Naive B cell (primary cell): ENCODE measurements at regions not wholly inside any gene's neighbourhood (a gene's known extent, or its start where the extent isn't known, plus 50 kb on each side); places are given as distances from the start of the nearest gene placed in this dataset.
"Not testable (repeated sequence)": the region's sequence is repeated elsewhere in the genome, so short reads cannot be mapped to it uniquely, and the experiment has no call there.

Experiments
- ATAC-seq, 2 donors: fragments of 150-1000 bp; cut with Tn5 transposase; 2 replicates each; pipeline ENCODE4 v1.10.0; 2021; ENCODE audit warnings: low read depth in 2 of 2, mild to moderate bottlenecking in 2 of 2, moderate library complexity in 2 of 2
- DNase-seq: peaks from one replicate; pipeline ENCODE4 v3.0.0; 2022
- H3K27ac Mint-ChIP-seq, 6 donors: one replicate each; pipeline ENCODE4 v1.8.0; 2020 to 2022; ENCODE audit warnings: mild to moderate bottlenecking in 6 of 6, mixed read lengths in 6 of 6, moderate library complexity in 5 of 6, inconsistent platforms in 2 of 6
- H3K27me3 Mint-ChIP-seq, 3 donors: one replicate each; pipeline ENCODE4 v1.8.0; 2021 to 2022; ENCODE audit warnings: mixed read lengths in 3 of 3, mild to moderate bottlenecking in 1 of 3
- H3K36me3 Mint-ChIP-seq, 2 donors: one replicate each; pipeline ENCODE4 v1.8.0; 2020 to 2022; ENCODE audit warnings: mixed read lengths in 2 of 2, inconsistent platforms in 1 of 2, mild to moderate bottlenecking in 1 of 2
- H3K4me1 Mint-ChIP-seq, 3 donors: one replicate each; pipeline ENCODE4 v1.8.0; 2020 to 2022; ENCODE audit warnings: mixed read lengths in 3 of 3, inconsistent platforms in 1 of 3, mild to moderate bottlenecking in 1 of 3, moderate library complexity in 1 of 3
- H3K4me3 Mint-ChIP-seq, 8 donors: one replicate each; pipeline ENCODE4 v1.8.0; 2020 to 2022; ENCODE audit warnings: mild to moderate bottlenecking in 8 of 8, mixed read lengths in 8 of 8, moderate library complexity in 8 of 8, inconsistent platforms in 2 of 8
- H3K9me3 Mint-ChIP-seq, 7 donors: one replicate each; pipeline ENCODE4 v1.8.0; 2020 to 2022; ENCODE audit warnings: mixed read lengths in 7 of 7, mild to moderate bottlenecking in 5 of 7, inconsistent platforms in 2 of 7, moderate library complexity in 1 of 7

DNA sequence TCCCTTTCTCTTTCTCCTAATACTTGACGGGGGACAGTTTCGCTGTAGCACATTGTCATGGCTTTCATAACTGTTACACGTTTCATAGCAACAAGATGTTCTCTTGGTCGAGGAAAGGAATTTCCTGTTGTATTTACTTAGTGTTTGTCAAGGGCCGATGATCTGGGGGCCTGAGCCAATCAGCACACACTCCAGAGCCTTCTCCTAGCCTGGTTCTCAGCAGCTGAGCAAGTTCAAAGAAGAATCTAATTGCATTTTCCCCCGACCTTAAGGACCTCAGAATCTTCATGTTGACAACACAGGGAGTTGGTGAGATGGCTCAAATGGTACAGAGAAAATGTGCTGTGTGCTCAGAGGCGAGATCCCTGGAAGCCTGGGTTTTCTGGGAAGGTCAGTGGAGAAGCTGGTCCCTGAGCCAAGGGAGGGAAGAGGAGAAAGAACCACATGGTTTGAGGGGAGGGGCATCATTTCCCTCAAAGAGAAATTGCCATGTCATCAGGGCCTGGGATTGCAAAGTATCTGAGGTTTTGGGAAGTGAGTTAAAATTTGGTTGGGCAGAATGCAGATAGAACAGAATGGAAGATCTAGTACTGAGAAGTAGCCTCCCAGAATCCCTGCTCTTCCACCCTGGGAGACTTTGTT lies 76.9 kb upstream of the AGAP1 start:
- no peak for ATAC-seq
- no peak overlapping the region for H3K27ac Mint-ChIP-seq
- H3K4me3 Mint-ChIP-seq = peak overlapping the region in 1 of 8 donors; percentile 51
- peaks cover 0 to 5% (median 2%) of the 10 kb centered on the region in 7 donors for H3K9me3 Mint-ChIP-seq
- no peak for DNase-seq
- peaks cover 6 to 17% (median 13%) of the 10 kb centered on the region in 3 donors for H3K27me3 Mint-ChIP-seq
- no peaks in the 10 kb centered on the region for H3K4me1 Mint-ChIP-seq
- no peaks in the 10 kb centered on the region for H3K36me3 Mint-ChIP-seq

DNA sequence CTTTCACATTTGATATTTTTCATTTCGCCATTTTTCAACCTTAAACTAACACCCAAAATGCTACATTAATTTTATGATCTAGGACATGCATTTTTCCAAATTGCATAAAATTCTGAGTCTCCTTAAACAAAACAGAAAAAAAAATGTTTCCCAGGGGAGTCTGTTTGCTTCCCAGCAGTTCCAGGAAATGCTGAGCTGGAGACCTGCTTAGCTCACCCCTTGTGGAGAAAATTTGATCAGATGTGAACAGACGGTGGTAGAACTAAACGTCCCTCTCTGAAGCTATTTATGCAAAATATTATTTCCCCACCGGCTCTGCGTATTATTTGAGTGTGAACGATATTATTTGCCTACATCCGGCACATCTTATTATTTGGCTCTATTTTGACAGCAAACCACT lies 74.9 kb upstream of the AGAP1 start:
- no peaks in the 10 kb centered on the region for H3K4me1 Mint-ChIP-seq
- H3K9me3 Mint-ChIP-seq = peaks cover 0 to 9% (median 4%) of the 10 kb centered on the region in 7 donors

DNA sequence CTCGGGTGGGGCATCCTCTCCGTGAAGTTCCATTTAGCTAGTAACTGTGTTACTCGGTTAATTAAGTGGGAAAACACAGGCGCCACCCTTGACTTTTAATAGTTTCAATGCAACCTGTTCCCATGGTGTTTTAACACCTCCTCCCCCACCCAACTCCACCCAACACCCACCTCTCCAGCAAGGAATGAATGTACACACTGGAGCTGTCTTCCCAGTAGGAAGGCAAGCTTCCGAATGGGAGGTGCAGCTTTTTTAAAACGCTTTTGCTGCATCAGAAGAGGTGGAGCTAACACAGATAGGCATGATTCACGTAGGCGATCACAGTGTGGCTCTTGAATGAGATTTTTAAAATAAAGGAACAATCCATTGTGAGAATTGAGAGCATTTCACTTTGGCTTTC lies 73.8 kb upstream of the AGAP1 start:
- no peak overlapping the region for H3K4me3 Mint-ChIP-seq
- no peak for ATAC-seq
- no peaks in the 10 kb centered on the region for H3K4me1 Mint-ChIP-seq
- peaks cover 3 to 15% (median 8%) of the 10 kb centered on the region in 7 donors for H3K9me3 Mint-ChIP-seq
- H3K27ac Mint-ChIP-seq = no peak overlapping the region
- no peaks in the 10 kb centered on the region for H3K36me3 Mint-ChIP-seq
- DNase-seq = no peak
- H3K27me3 Mint-ChIP-seq = peaks cover 6 to 13% (median 12%) of the 10 kb centered on the region in 3 donors

More for the DNA sequence above, 74.9 kb upstream of the AGAP1 start:
- Mint-ChIP-seq H3K27ac (no peak overlapping the region), H3K27me3 (peaks cover 6 to 17% (median 13%) of the 10 kb centered on the region in 3 donors), H3K4me3 (no peak overlapping the region), H3K36me3 (no peaks in the 10 kb centered on the region)
- DNase-seq (no peak), ATAC-seq (no peak)

DNA sequence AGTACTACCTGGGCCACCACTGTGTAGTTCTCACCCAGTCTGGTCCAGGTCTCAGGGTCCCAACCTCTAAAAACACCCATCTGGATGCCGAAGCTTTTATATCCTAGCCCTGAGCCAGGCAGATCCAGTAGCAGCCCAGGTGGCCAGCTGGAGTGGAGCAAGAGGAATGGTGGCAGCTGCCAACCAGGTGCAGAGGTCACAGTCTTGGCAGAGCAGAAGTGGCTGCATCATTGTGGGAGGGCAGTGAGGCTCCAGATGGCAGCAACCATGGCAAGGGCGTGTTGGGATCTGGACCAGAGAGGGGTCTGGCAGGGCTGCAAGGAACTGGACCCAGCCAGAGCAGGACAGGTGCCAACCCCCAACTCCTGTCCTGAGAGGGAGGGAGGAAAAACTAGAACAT lies 72.2 kb upstream of the AGAP1 start:
- ATAC-seq = no peak
- peaks cover 3 to 26% (median 11%) of the 10 kb centered on the region in 7 donors for H3K9me3 Mint-ChIP-seq
- DNase-seq = no peak
- H3K27me3 Mint-ChIP-seq = peaks cover 4 to 16% (median 7%) of the 10 kb centered on the region in 3 donors
- no peak overlapping the region for H3K27ac Mint-ChIP-seq
- H3K4me1 Mint-ChIP-seq = no peaks in the 10 kb centered on the region
- H3K36me3 Mint-ChIP-seq = no peaks in the 10 kb centered on the region
- no peak overlapping the region for H3K4me3 Mint-ChIP-seq

DNA sequence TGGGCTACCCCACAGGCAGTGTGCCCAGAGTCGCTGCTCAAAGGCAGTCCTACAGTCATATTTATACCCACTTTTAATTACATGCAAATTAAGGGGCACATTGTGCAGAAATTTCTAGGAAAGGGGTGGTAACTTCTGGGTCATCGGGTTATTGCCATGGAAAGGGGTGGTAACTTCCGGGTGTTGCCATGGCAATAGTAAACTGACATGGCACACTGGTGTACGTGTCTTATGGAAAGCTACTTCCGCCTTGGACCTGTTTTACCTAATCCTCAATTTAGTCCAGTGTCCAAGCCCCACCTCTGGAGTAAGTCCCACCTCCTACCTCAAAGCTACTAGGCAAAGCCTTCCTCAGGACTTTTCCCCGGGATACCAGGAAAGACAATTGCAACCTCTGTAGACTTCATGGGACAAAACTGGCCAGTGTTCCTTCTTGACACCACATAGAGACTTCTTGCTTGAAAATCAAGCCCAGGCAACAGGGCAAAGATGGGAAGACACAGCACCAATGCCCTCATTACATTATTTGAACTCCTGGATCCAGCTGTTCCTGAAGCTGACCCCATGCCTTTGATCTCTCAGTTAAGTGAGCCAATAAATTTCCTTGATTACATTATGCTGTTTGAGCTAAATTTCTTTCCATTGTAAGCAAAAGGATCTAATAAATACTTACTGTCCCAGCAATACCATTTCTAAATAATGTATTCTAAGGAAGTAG lies 63.3 kb upstream of the AGAP1 start:
- peaks cover 0 to 7% (median 3%) of the 10 kb centered on the region in 7 donors for H3K9me3 Mint-ChIP-seq
- H3K27ac Mint-ChIP-seq = no peak overlapping the region
- H3K27me3 Mint-ChIP-seq = peaks cover 0 to 19% (median 16%) of the 10 kb centered on the region in 3 donors
- no peak overlapping the region for H3K4me3 Mint-ChIP-seq
- DNase-seq = no peak
- H3K36me3 Mint-ChIP-seq = no peaks in the 10 kb centered on the region
- ATAC-seq = no peak
- H3K4me1 Mint-ChIP-seq = no peaks in the 10 kb centered on the region

DNA sequence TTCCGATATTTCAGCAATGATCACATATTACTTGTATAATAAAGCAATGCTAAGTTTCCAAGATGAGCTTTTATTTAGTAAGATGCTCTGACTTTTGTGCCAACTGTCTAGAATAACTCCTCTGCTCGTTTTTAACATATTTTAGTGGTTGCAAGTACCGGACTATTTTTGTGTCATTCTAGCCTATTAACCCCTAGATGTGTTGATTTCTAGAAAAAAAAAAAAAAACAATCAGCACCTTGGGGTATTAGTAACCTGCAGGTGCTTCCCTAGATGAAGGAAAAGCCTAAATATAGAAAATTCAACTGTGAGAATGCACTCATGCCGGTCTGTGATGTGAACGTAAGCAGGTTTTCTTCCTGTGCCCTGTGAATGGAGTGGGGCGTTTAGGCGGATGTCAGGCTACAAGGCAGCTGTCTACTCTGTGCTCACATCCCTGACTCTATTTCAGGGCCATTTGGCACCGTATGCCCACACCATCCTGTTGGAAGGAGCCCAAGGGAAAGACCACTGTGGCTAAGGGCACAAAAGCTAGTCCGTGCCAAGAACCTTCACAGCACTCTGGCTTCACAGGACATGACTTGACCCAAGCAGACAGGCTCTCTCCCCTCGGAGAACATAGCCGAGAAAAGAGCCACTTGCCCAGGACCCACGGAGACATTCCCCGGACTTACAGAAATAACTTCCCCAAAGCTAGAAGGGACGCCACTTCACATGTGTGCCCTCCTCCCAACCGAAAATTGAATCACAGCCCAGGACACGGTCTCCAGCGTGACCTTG lies 60.9 kb upstream of the AGAP1 start:
- ATAC-seq = no peak
- H3K4me1 Mint-ChIP-seq = no peaks in the 10 kb centered on the region
- no peak overlapping the region for H3K4me3 Mint-ChIP-seq

DNA sequence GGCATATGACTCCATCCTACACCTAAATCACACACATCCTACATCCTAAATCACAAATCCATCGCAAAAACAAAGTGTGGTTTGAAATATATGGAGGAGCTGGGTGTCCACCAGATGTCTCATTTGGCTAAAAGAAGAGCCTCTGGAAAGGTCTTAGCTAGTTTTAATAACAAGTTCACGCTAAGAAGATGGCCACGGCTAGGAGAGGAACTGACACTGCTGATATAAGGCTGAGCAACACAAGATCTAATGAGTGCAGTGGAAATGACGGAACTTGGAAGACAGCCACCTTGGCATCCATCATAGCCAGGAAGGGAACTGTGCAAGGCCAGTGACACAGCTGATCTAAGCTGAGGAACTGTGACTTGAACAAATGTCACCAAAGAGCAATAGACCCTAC lies 60.0 kb upstream of the AGAP1 start:
- Mint-ChIP-seq H3K4me3 (no peak overlapping the region), H3K27ac (no peak overlapping the region), H3K9me3 (peaks cover 2 to 7% (median 3%) of the 10 kb centered on the region in 7 donors), H3K4me1 (no peaks in the 10 kb centered on the region), H3K27me3 (peaks cover 1 to 14% (median 9%) of the 10 kb centered on the region in 3 donors), H3K36me3 (no peaks in the 10 kb centered on the region)
- ATAC-seq = no peak
- no peak for DNase-seq

More for the DNA sequence above, 60.9 kb upstream of the AGAP1 start:
- Mint-ChIP-seq H3K9me3 (peaks cover 2 to 7% (median 3%) of the 10 kb centered on the region in 7 donors), H3K27ac (no peak overlapping the region), H3K27me3 (peaks cover 0 to 14% (median 9%) of the 10 kb centered on the region in 3 donors), H3K36me3 (no peaks in the 10 kb centered on the region)
- no peak for DNase-seq

DNA sequence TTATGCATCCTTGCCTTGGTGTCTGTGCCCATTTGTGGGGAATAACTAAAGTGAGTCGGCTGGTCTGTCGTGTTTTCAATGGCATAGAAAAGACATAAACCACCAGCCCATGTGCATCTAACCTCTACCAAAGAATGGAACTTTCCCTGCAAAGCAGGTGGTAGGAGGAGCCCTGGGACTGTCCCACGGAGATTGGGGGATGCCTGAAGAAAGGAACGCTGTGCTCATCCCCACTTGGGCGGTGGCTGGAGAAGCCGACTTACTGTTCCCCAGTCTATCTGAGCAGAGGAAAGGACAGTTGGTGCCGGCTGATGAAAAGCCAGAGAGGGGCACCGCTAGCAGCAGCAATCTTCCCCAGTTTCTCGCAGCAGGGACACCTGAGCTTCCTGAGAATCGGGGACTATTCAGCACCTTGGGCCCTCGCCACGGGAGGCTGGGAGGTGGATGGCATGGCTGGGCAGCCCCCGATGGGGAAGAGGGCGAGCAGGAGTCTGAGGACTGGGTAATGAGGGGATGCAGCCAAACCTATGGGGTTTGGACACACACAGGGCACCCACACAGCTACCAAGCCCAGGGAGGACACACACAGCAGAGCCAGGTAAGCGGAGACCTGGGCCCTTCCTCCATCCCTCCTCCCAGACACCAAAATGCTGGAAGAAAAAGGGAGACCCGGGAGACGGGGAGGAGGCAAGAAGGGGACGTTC lies 53.7 kb upstream of the AGAP1 start:
- Mint-ChIP-seq H3K36me3 (no peaks in the 10 kb centered on the region), H3K27ac (no peak overlapping the region), H3K4me3 (no peak overlapping the region), H3K4me1 (no peaks in the 10 kb centered on the region), H3K9me3 (peaks cover 0 to 10% (median 7%) of the 10 kb centered on the region in 7 donors), H3K27me3 (peaks cover 10 to 21% (median 16%) of the 10 kb centered on the region in 3 donors)
- DNase-seq (no peak), ATAC-seq (no peak)

DNA sequence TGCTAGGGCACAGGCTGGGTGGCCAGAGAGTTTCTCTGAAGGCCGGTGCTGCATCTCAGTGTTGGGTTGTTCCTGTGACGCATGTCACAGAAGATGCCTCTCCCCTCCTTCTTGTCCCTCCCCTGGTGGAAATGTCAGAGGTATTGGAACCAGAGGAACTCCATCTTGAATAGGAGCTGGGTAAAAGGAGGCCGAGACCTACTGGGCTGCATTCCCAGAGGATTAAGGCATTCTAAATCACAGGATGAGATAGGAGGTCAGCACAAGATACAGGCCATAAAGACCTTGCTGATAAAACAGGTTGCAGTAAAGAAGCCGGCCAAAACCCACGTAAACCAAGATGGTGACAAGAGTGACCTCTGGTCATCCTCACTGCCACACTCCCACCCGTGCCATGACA lies 50.3 kb upstream of the AGAP1 start:
- Mint-ChIP-seq H3K27ac (peak overlapping the region in 1 of 6 donors; percentile 52), H3K27me3 (peaks cover 12 to 21% (median 16%) of the 10 kb centered on the region in 3 donors)
- DNase-seq, H3K9me3 Mint-ChIP-seq, H3K4me1 Mint-ChIP-seq, H3K4me3 Mint-ChIP-seq, H3K36me3 Mint-ChIP-seq, ATAC-seq: not testable (repeated sequence)
